WTC11 (cell line): ENCODE measurements at regions not wholly inside any gene's neighbourhood (a gene's known extent, or its start where the extent isn't known, plus 50 kb on each side); places are given as distances from the start of the nearest gene placed in this dataset.

ENCODE experiments used
- ATAC-seq: fragments of 200-7000 bp; cut with Tn5 transposase; 2 replicates; pipeline ENCODE4 v1.10.0; 2021; ENCODE audit warnings: mild to moderate bottlenecking, moderate library complexity
- CTCF ChIA-PET: fragments of 300-600 bp; sonication (Branson Sonifier 250); formaldehyde crosslinking; loops from one replicate; lab custom pipeline; 2021; ENCODE audit warnings: antibody characterized with exemption; lab: Charles Lee
- POLR2A ChIA-PET: fragments of 350-600 bp; sonication (Branson Sonifier 250); formaldehyde crosslinking; loops from one replicate; lab custom pipeline; 2021; ENCODE audit warnings: antibody characterized with exemption; lab: Charles Lee
- DNase-seq: peaks from one replicate; pipeline ENCODE4 v3.0.0; 2021; ENCODE audit warnings: low spot score
- H3K27ac Mint-ChIP-seq: 2 replicates; pipeline ENCODE4 v1.8.0; 2021; ENCODE audit warnings: mixed read lengths
- H3K27me3 Mint-ChIP-seq: 2 replicates; pipeline ENCODE4 v1.8.0; 2021; ENCODE audit warnings: low read depth, mild to moderate bottlenecking, moderate library complexity, mixed read lengths
- H3K36me3 Mint-ChIP-seq: 2 replicates; pipeline ENCODE4 v1.8.0; 2021; ENCODE audit warnings: mixed read lengths
- H3K4me1 Mint-ChIP-seq: 2 replicates; pipeline ENCODE4 v1.8.0; 2022; ENCODE audit warnings: mixed read lengths
- H3K4me3 Mint-ChIP-seq: 2 replicates; pipeline ENCODE4 v1.8.0; 2021; ENCODE audit warnings: mild to moderate bottlenecking, moderate library complexity, mixed read lengths
- H3K9me3 Mint-ChIP-seq: 2 replicates; pipeline ENCODE4 v1.8.0; 2021; ENCODE audit warnings: mixed read lengths
- AR ChIP-seq: fragments of 250-450 bp; sonication (Bioruptor Pico); IDR thresholded peaks from 2 replicates; pipeline ENCODE4 v1.9.0; 2021; ENCODE audit warnings: mild to moderate bottlenecking
- CTCF ChIP-seq: fragments of 200-600 bp; IDR thresholded peaks from 2 replicates; pipeline ENCODE4 v1.8.0; 2022; ENCODE audit warnings: antibody characterized with exemption
- E2F5 ChIP-seq: sonication (generic); formaldehyde crosslinking; IDR thresholded peaks from 2 replicates; pipeline ENCODE4 v1.8.1; 2022; ENCODE audit warnings: mild to moderate bottlenecking, moderate library complexity, missing genetic modification reagents
- FOXK1 ChIP-seq: sonication (generic); formaldehyde crosslinking; IDR thresholded peaks from 2 replicates; pipeline ENCODE4 v1.8.0; 2022; ENCODE audit warnings: mild to moderate bottlenecking, moderate library complexity, missing genetic modification reagents
- IRF1 ChIP-seq: sonication (generic); formaldehyde crosslinking; IDR thresholded peaks from 2 replicates; pipeline ENCODE4 v1.8.0; 2023; ENCODE audit warnings: missing genetic modification reagents
- IRF2 ChIP-seq: sonication (generic); formaldehyde crosslinking; IDR thresholded peaks from 2 replicates; pipeline ENCODE4 v1.8.0; 2022; ENCODE audit warnings: low read depth, missing genetic modification reagents, borderline replicate concordance
- JUN ChIP-seq: sonication (generic); formaldehyde crosslinking; IDR thresholded peaks from 2 replicates; pipeline ENCODE4 v1.8.0; 2023; ENCODE audit warnings: mild to moderate bottlenecking, missing genetic modification reagents
- MAX ChIP-seq: sonication (generic); formaldehyde crosslinking; IDR thresholded peaks from 2 replicates; pipeline ENCODE4 v1.8.0; 2022; ENCODE audit warnings: mild to moderate bottlenecking, missing genetic modification reagents
- OVOL2 ChIP-seq: fragments of 250-450 bp; sonication (Bioruptor Pico); IDR thresholded peaks from 2 replicates; pipeline ENCODE4 v1.9.0; 2021; ENCODE audit warnings: mild to moderate bottlenecking, borderline replicate concordance
- STAT6 ChIP-seq: sonication (generic); formaldehyde crosslinking; conservative IDR thresholded peaks from 2 replicates; pipeline ENCODE4 v1.8.1; 2023; ENCODE audit warnings: mild to moderate bottlenecking, low read depth, missing genetic modification reagents, moderate library complexity
- TCF7 ChIP-seq: sonication (generic); formaldehyde crosslinking; IDR thresholded peaks from 2 replicates; pipeline ENCODE4 v1.8.0; 2022; ENCODE audit warnings: mild to moderate bottlenecking, low read depth, missing genetic modification reagents, moderate library complexity
- TEAD1 ChIP-seq: sonication (generic); formaldehyde crosslinking; IDR thresholded peaks from 2 replicates; pipeline ENCODE4 v1.8.0; 2022; ENCODE audit warnings: mild to moderate bottlenecking, missing genetic modification reagents
- USF1 ChIP-seq: sonication (generic); formaldehyde crosslinking; IDR thresholded peaks from 2 replicates; pipeline ENCODE4 v1.8.0; 2022; ENCODE audit warnings: mild to moderate bottlenecking, missing genetic modification reagents
- ZNF219 ChIP-seq: sonication (generic); formaldehyde crosslinking; IDR thresholded peaks from 2 replicates; pipeline ENCODE4 v1.8.0; 2023; ENCODE audit warnings: missing genetic modification reagents, mild to moderate bottlenecking, borderline replicate concordance
- ZNF396 ChIP-seq: fragments of 250-450 bp; sonication (Bioruptor Pico); IDR thresholded peaks from 2 replicates; pipeline ENCODE4 v1.8.0; 2021; ENCODE audit warnings: mild to moderate bottlenecking, moderate library complexity, borderline replicate concordance
- ZNF416 ChIP-seq: fragments of 250-450 bp; sonication (Bioruptor Pico); IDR thresholded peaks from 2 replicates; pipeline ENCODE4 v1.9.0; 2021; ENCODE audit warnings: mild to moderate bottlenecking, inconsistent platforms
- ZNF532 ChIP-seq: fragments of 250-450 bp; sonication (Bioruptor Pico); IDR thresholded peaks from 2 replicates; pipeline ENCODE4 v1.9.0; 2021; ENCODE audit warnings: mild to moderate bottlenecking, borderline replicate concordance

- CTCF ChIA-PET: no interaction called here
- no peak overlapping the region for H3K4me3 Mint-ChIP-seq
- no peaks in the 10 kb centered on the region for H3K36me3 Mint-ChIP-seq
Measured at GRCh38 chr21:35777081-35777480, 283.2 kb downstream of the SETD4 start.

GRCh38 chr21:35775778-35776544 is 284.4 kb downstream of the SETD4 start:
- no peaks in the 10 kb centered on the region; the same call in 1 of the 2 replicates for H3K27me3 Mint-ChIP-seq
- H3K4me3 Mint-ChIP-seq: no peak overlapping the region
- H3K27ac Mint-ChIP-seq: no peak overlapping the region
- no peak for ATAC-seq
- DNase-seq: no peak
- no peaks in the 10 kb centered on the region for H3K36me3 Mint-ChIP-seq
- ChIA-PET POLR2A (no interaction called here), CTCF (no interaction called here)
- no peaks in the 10 kb centered on the region for H3K4me1 Mint-ChIP-seq
- H3K9me3 Mint-ChIP-seq: peaks cover 10% of the 10 kb centered on the region
- TF ChIP-seq IRF1 (CRISPR knock-in tag) (no peak), STAT6 (CRISPR knock-in tag) (no peak), USF1 (no peak), TCF7 (CRISPR knock-in tag) (no peak), E2F5 (CRISPR knock-in tag) (no peak), JUN (CRISPR knock-in tag) (no peak), OVOL2 (no peak), TEAD1 (no peak), ZNF416 (CRISPR knock-in tag) (no peak), MAX (CRISPR knock-in tag) (no peak), ZNF396 (no peak), FOXK1 (CRISPR knock-in tag) (no peak), ZNF532 (CRISPR knock-in tag) (no peak), CTCF (no peak), IRF2 (CRISPR knock-in tag) (no peak), AR (CRISPR knock-in tag) (no peak)

More at GRCh38 chr21:35777081-35777480, 283.2 kb downstream of the SETD4 start:
- Mint-ChIP-seq H3K27me3 (no peaks in the 10 kb centered on the region; the same call in 1 of the 2 replicates), H3K27ac (no peak overlapping the region), H3K9me3 (peaks cover 10% of the 10 kb centered on the region), H3K4me1 (no peaks in the 10 kb centered on the region)
- no peak for TF ChIP-seq ZNF219 (CRISPR knock-in tag)
- POLR2A ChIA-PET: no interaction called here
- no peak for DNase-seq
- no peak for ATAC-seq
